MCF 10A (cell line): ENCODE measurements at regions not wholly inside any gene's neighbourhood (a gene's known extent, or its start where the extent isn't known, plus 50 kb on each side); places are given as distances from the start of the nearest gene placed in this dataset.

Experiments
- BruUV-seq: library from RNA; stranded (reverse); fragments of 400-500 nt; replicated peaks from 2 replicates; lab custom pipeline; 2021; lab: Mats Ljungman, UMichigan
- CTCF ChIA-PET: fragments of 300-600 bp; sonication (Branson Sonifier 250); formaldehyde crosslinking; extraction: SDS; loops from one replicate; lab custom pipeline; 2021; ENCODE audit warnings: antibody characterized with exemption, inconsistent platforms; lab: Yijun Ruan, JAX
- POLR2A ChIA-PET: fragments of 300-600, 350-650 bp; sonication (Branson Sonifier 250); formaldehyde crosslinking; extraction: SDS; loops from one replicate; lab custom pipeline; 2020; ENCODE audit warnings: antibody characterized with exemption, inconsistent platforms; lab: Yijun Ruan, JAX
- DNase-seq: peaks from one replicate; pipeline ENCODE4 v3.0.0-alpha.2; 2018; ENCODE audit not compliant: unreplicated experiment
- H3K27ac Mint-ChIP-seq: one replicate; pipeline ENCODE4 v1.8.0; 2022; ENCODE audit warnings: mild to moderate bottlenecking, low read depth, mixed read lengths; ENCODE audit not compliant: unreplicated experiment
- H3K27me3 Mint-ChIP-seq: one replicate; pipeline ENCODE4 v1.8.0; 2022; ENCODE audit warnings: mixed read lengths; ENCODE audit not compliant: insufficient read depth, unreplicated experiment
- H3K36me3 Mint-ChIP-seq: one replicate; pipeline ENCODE4 v1.8.0; 2022; ENCODE audit warnings: mild to moderate bottlenecking, moderate library complexity, mixed read lengths; ENCODE audit not compliant: insufficient read depth, unreplicated experiment
- H3K4me1 Mint-ChIP-seq: one replicate; pipeline ENCODE4 v1.8.0; 2022; ENCODE audit warnings: mixed read lengths; ENCODE audit not compliant: insufficient read depth, unreplicated experiment
- H3K4me3 Mint-ChIP-seq: one replicate; pipeline ENCODE4 v1.8.0; 2022; ENCODE audit warnings: mild to moderate bottlenecking, moderate library complexity, mixed read lengths; ENCODE audit not compliant: unreplicated experiment
- H3K9me3 Mint-ChIP-seq: one replicate; pipeline ENCODE4 v1.8.0; 2022; ENCODE audit warnings: mixed read lengths; ENCODE audit not compliant: unreplicated experiment
- CTCF ChIP-seq: fragments of 200-600 bp; IDR thresholded peaks from one replicate; pipeline ENCODE4 v1.8.0; 2022; ENCODE audit warnings: antibody characterized with exemption, mild to moderate bottlenecking; ENCODE audit not compliant: unreplicated experiment
- intact Hi-C: fragments of 100-400 bp; cut with micrococcal nuclease; formaldehyde crosslinking; loops from 2 replicates; pipeline ENCODE4 v1.14.1; 2022

DNA sequence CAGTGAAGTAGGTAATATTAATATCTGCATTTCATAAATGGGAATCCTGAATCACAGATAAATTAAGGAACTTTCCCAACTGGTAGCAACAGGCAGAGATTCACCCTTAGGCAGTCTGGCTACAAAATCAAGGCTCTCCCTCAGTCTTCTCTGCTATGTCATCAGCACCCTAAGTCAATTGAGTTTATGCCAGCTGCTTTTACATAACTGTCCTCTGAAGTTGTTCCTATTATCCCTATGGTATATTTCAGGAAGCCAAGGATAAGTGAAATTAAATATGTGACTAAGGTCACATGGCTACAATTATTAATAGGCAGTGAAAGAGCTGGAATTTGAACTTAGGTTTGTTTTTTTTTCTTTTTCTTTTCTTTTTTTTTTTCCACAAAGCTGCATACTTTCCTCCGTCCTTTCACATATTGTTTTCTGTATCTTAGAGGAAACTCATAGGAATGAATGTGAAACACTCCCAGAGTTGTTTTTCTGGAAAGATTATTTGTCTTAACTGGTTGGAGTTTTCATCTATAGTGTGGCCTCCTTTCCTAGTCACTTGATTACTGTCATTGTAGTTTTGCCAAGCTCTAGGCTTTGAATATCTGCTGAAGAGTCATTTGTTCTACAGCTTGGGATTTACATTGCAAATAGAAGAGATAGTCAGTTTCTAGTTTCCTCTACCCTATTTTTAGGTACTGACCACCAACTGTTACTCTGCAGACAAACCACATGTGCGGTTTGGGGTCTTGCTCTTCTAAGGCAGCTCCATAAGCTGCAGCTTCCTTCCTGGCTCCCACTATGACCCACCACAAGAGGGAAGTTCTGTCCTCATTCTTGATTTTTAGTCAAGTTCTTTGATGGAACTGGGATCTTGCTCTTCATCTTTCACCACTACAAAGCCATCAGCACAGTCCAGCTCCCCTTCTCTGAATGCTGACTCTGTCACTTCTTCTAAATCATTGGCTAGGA lies 338.0 kb upstream of the KIAA1217 start:
- Mint-ChIP-seq H3K36me3 (no peaks in the 10 kb centered on the region), H3K9me3 (no peaks in the 10 kb centered on the region), H3K27ac (no peak overlapping the region), H3K4me1 (no peaks in the 10 kb centered on the region), H3K27me3 (peaks cover 45% of the 10 kb centered on the region), H3K4me3 (no peak overlapping the region)
- CTCF ChIA-PET: interaction anchor here (0.6 kb wide), 2 partner anchors 86 to 132 kb away, joined by 4 to 6 read pairs; no protein-coding TSS in a partner anchor
- intact Hi-C loops: no loop called here
- DNase-seq: no peak
- no TSS peak for BruUV-seq
- TF ChIP-seq CTCF: no peak
- POLR2A ChIA-PET: no interaction called here

- H3K27me3 Mint-ChIP-seq: peaks cover 35% of the 10 kb centered on the region
- ChIA-PET CTCF (interaction anchor here (0.8 kb wide), 1 partner anchor 13 kb away, joined by 3 read pairs; no protein-coding TSS in a partner anchor), POLR2A (no interaction called here)
- no peaks in the 10 kb centered on the region for H3K9me3 Mint-ChIP-seq
- no peak overlapping the region for H3K27ac Mint-ChIP-seq
- no peaks in the 10 kb centered on the region for H3K4me1 Mint-ChIP-seq
- no peaks in the 10 kb centered on the region for H3K36me3 Mint-ChIP-seq
- H3K4me3 Mint-ChIP-seq: no peak overlapping the region
- TF ChIP-seq CTCF: no peak
- no peak for DNase-seq
- intact Hi-C loops: no loop called here
- no TSS peak for BruUV-seq
Observed at GRCh38 chr10:23872290-23872689, 336.6 kb upstream of the KIAA1217 start.

DNA sequence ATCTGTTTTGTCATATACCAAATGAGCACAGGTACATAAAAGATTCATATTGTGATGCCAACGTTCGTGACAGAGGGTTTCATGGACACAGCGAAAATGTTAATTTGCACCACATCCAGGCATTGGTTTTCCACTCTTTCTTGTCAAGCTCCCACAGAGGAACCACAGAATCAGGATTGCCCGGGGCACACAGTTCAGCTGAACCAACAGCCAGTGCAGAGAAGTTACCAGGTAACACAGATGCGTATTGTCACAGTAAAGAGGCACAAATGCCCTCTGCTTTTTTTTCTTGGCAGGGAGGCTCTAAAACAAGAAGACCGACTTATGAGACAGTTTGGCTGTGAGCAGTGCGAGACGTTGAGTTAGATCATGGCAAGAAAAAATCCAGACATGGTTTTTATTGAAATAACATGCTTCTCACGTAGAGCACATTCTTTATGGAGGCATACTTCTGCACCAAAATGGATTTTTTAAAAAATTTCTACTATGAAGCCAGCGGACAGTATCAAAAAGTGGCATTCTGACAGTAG lies 331.1 kb upstream of the KIAA1217 start:
- CTCF ChIA-PET: interaction anchor here (0.5 to 0.7 kb wide), 3 partner anchors 38 to 1968 kb away, joined by 3 read pairs; no protein-coding TSS in a partner anchor
- H3K27ac Mint-ChIP-seq: no peak overlapping the region
- H3K27me3 Mint-ChIP-seq: peaks cover 11% of the 10 kb centered on the region
- H3K9me3 Mint-ChIP-seq: no peaks in the 10 kb centered on the region
- no peak for DNase-seq
- intact Hi-C loops: no loop called here
- no TSS peak for BruUV-seq
- H3K4me1 Mint-ChIP-seq: no peaks in the 10 kb centered on the region
- POLR2A ChIA-PET: no interaction called here
- no peaks in the 10 kb centered on the region for H3K36me3 Mint-ChIP-seq
- TF ChIP-seq CTCF: no peak
- H3K4me3 Mint-ChIP-seq: no peak overlapping the region

- Mint-ChIP-seq H3K4me1 (no peaks in the 10 kb centered on the region), H3K36me3 (no peaks in the 10 kb centered on the region), H3K27me3 (peaks cover 45% of the 10 kb centered on the region), H3K9me3 (no peaks in the 10 kb centered on the region), H3K4me3 (no peak overlapping the region), H3K27ac (no peak overlapping the region)
- ChIA-PET POLR2A (no interaction called here), CTCF (interaction anchor here (1.1 kb wide), 1 partner anchor 12 kb away, joined by 3 read pairs; no protein-coding TSS in a partner anchor)
- BruUV-seq: no TSS peak
- TF ChIP-seq CTCF: no peak
- intact Hi-C loops: no loop called here
- DNase-seq: no peak
Observed at GRCh38 chr10:23884670-23885069, 324.3 kb upstream of the KIAA1217 start.
